NB4 (cell line): ENCODE measurements at regions not wholly inside any gene's neighbourhood (a gene's known extent, or its start where the extent isn't known, plus 50 kb on each side); places are given as distances from the start of the nearest gene placed in this dataset.

Experiments
- DNase-seq: peaks from one replicate; pipeline ENCODE4 v3.0.0; 2010; ENCODE audit warnings: low read depth
- H3K4me3 ChIP-seq: one replicate; pipeline ENCODE4 v1.5.1; 2011; ENCODE audit warnings: mild to moderate bottlenecking, low read depth, low read length, moderate library complexity
- MAX ChIP-seq: IDR thresholded peaks from 2 replicates; pipeline ENCODE4 v1.6.1; 2011; ENCODE audit warnings: low read depth, low read length
- MYC ChIP-seq: IDR thresholded peaks from 2 replicates; pipeline ENCODE4 v1.6.1; 2011; ENCODE audit warnings: low read depth, low read length
- POLR2A ChIP-seq: IDR thresholded peaks from 2 replicates; pipeline ENCODE4 v1.6.1; 2011; ENCODE audit warnings: mild to moderate bottlenecking; ENCODE audit not compliant: insufficient read length; ENCODE audit errors: extremely low read depth
- TF ChIP-seq, protein P1 (sequence below): IDR thresholded peaks from one replicate; pipeline ENCODE4 v1.5.1; 2012; ENCODE audit warnings: low read depth, low read length

DNA sequence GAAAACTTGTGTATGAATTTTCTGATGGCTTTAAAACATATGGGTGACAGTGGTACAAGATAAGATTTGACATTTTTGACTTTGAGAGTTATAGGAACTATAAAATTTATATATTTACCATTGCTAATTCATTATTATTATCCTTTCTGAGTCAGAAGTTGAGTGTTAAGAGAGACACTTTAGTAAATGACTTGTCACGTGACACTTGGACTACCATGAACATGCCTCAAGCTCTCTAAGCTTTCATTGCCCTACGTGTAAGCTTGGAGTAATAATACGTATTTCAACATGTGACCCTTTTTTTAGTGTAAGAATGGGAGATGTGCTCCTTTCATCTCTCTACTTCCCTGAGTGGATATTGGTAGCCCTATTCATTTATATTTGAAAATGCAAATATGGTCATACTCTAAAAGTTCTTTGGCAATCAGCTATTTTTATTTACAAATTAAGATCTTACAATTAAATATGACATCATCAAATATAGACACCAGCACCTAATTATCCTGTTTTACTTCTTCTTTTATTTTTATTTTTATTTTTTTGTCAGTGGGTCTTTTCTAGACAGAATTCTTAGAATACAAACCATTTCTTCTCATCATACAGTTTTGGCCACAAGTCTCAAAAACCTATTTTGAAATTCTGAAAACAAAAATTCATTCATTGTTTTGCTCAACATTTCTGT, 837.0 kb downstream of the PDHA2 start:
- TF ChIP-seq MAX (no peak), POLR2A (no peak), MYC (no peak)
- TF ChIP-seq, protein P1, sequence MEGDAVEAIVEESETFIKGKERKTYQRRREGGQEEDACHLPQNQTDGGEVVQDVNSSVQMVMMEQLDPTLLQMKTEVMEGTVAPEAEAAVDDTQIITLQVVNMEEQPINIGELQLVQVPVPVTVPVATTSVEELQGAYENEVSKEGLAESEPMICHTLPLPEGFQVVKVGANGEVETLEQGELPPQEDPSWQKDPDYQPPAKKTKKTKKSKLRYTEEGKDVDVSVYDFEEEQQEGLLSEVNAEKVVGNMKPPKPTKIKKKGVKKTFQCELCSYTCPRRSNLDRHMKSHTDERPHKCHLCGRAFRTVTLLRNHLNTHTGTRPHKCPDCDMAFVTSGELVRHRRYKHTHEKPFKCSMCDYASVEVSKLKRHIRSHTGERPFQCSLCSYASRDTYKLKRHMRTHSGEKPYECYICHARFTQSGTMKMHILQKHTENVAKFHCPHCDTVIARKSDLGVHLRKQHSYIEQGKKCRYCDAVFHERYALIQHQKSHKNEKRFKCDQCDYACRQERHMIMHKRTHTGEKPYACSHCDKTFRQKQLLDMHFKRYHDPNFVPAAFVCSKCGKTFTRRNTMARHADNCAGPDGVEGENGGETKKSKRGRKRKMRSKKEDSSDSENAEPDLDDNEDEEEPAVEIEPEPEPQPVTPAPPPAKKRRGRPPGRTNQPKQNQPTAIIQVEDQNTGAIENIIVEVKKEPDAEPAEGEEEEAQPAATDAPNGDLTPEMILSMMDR, result no peak
- H3K4me3 ChIP-seq, result no peak overlapping the region
- no peak for DNase-seq

DNA sequence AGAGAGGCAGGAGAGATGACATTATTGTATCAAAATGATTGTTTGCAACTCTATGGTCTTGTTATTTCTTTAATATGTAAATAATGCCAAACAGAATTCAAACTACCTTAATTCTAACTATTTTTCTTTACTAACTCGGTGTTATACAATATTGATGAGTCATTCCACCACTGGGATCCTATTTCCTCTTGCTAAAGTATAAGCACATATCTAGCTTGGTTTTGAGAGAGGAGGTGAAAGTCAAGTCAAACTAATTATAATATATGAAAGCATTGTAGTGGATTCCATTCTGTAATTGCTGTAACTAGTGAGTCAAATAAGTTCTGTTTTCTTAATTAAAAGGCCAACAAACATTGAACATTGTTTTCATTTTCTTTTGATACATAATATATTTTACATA, 837.6 kb downstream of the PDHA2 start:
- TF ChIP-seq, protein P1, result no peak
- TF ChIP-seq POLR2A (no peak), MAX (no peak), MYC (no peak)
- peak; percentile 15 for DNase-seq
- no peak overlapping the region for H3K4me3 ChIP-seq

GRCh38 chr4:96681218-96681617, 841.3 kb downstream of the PDHA2 start:
- no peak for DNase-seq
- no peak overlapping the region for H3K4me3 ChIP-seq
- TF ChIP-seq MAX (no peak), POLR2A (no peak), MYC (no peak)
- TF ChIP-seq, protein P1, result no peak

DNA sequence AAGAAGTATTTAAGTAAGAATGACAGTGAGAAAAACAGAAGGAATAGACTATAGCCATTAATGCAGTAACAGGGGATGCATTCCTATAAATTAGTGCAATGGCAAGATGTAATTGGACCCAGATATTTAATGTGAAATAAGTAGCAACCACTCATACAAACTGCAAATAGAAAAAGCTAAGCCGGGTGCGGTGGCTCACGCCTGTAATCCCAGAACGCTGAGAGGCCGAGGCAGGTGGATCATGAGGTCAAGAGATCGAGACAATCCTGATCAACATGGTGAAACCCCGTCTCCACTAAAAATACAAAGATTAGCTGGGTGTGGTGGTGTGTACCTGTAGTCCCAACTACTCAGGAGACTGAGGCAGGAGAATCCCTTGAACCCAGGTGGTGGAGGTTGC, 845.8 kb downstream of the PDHA2 start:
- H3K4me3 ChIP-seq, result no peak overlapping the region
- no peak for DNase-seq
- TF ChIP-seq MYC (no peak), MAX (no peak)

DNA sequence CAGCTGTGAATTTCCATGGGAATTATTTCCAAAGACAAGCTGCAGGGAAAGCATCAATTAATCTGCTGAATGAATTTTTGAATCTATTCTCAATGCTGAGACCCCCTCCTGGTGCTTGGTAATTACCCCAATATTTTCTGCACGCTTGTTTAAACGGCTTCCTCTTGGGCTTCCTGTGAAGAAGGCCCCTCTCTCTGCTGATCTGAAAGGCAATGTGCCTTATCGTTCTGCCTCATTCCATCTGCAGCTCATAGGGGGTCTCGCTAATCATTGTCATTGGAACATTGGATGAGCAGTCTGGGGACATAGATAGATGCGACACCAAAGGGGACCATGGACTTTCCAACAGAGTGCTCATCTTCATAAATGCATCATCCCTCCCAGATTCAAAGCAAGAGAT, 851.6 kb downstream of the PDHA2 start:
- TF ChIP-seq MYC, result no peak
- TF ChIP-seq MAX, result no peak
- TF ChIP-seq POLR2A, result no peak
- TF ChIP-seq, protein P1, result no peak
- DNase-seq, result no peak
- H3K4me3 ChIP-seq, result no peak overlapping the region

DNA sequence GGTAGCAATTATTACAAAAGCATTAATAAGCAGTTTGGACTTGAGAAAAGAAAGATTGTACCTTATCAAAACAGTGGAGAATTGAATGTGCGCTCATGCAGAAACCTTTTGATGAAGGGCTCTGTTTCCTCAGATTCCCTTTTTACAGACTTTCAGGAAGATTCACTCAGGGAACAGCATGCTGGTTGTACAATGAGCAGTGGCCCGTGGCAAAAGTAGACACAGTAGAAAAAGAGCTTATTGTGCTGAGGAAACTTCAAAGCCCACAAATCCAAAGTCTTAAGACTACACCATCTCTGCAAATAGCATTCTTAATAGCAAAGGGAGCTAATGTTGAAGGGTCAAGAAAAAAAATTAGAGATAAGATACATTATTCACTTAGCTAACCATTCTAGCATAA, 858.9 kb downstream of the PDHA2 start:
- DNase-seq, result no peak
- no peak overlapping the region for H3K4me3 ChIP-seq
- TF ChIP-seq POLR2A, result no peak
- TF ChIP-seq, protein P1, result no peak
